GM19035 (cell line): ENCODE measurements at regions not wholly inside any gene's neighbourhood (a gene's known extent, or its start where the extent isn't known, plus 50 kb on each side); places are given as distances from the start of the nearest gene placed in this dataset.
A peak's percentile ranks its signal among the peaks of the same experiment; 100 is the strongest.

Experiments used
- ATAC-seq: cut with Tn5 transposase; IDR thresholded peaks from one replicate; pipeline ENCODE4 v1.9.1; 2021; ENCODE audit not compliant: unreplicated experiment

GRCh38 chr2:64331114-64331645 is 122.8 kb upstream of the LGALSL start:
- no peak for ATAC-seq

- no peak for ATAC-seq
Observed at GRCh38 chr2:64331849-64332699, 121.9 kb upstream of the LGALSL start.

- ATAC-seq, result no peak
Observed at GRCh38 chr2:64336171-64336570, 117.8 kb upstream of the LGALSL start.

- no peak for ATAC-seq
Observed at GRCh38 chr2:64337314-64337713, 116.6 kb upstream of the LGALSL start.

- ATAC-seq, result no peak
Observed at GRCh38 chr2:64338108-64338507, 115.9 kb upstream of the LGALSL start.

- ATAC-seq, result no peak
Observed at GRCh38 chr2:64338910-64339500, 115.0 kb upstream of the LGALSL start.

- no peak for ATAC-seq
Observed at GRCh38 chr2:64341461-64341860, 112.5 kb upstream of the LGALSL start.

- no peak for ATAC-seq
Observed at GRCh38 chr2:64342195-64343099, 111.5 kb upstream of the LGALSL start.

GRCh38 chr2:64344999-64345576 is 108.9 kb upstream of the LGALSL start:
- no peak for ATAC-seq

- ATAC-seq, result no peak
Observed at GRCh38 chr2:64345998-64346397, 108.0 kb upstream of the LGALSL start.

- no peak for ATAC-seq
Observed at GRCh38 chr2:64348386-64349130, 105.4 kb upstream of the LGALSL start.

- no peak for ATAC-seq
Observed at GRCh38 chr2:64349131-64349530, 104.8 kb upstream of the LGALSL start.

- ATAC-seq, result no peak
Observed at GRCh38 chr2:64350996-64351395, 103.0 kb upstream of the LGALSL start.

- ATAC-seq, result no peak
Observed at GRCh38 chr2:64352292-64352691, 101.7 kb upstream of the LGALSL start.

GRCh38 chr2:64354857-64355680 is 98.9 kb upstream of the LGALSL start:
- no peak for ATAC-seq

- ATAC-seq, result no peak
Observed at GRCh38 chr2:64356906-64357305, 97.1 kb upstream of the LGALSL start.

- peak; percentile 24 for ATAC-seq
Observed at GRCh38 chr2:64359171-64359891, 94.6 kb upstream of the LGALSL start.

- peak; percentile 79 for ATAC-seq
Observed at GRCh38 chr2:64359892-64360657, 93.9 kb upstream of the LGALSL start.
